HEK293T (cell line): ENCODE measurements at regions not wholly inside any gene's neighbourhood (a gene's known extent, or its start where the extent isn't known, plus 50 kb on each side); places are given as distances from the start of the nearest gene placed in this dataset.
"Not testable (repeated sequence)": the region's sequence is repeated elsewhere in the genome, so short reads cannot be mapped to it uniquely, and the experiment has no call there.

Experiments
- ARNT ChIP-seq: fragments of 450-650 bp; IDR thresholded peaks from 2 replicates; pipeline ENCODE4 v1.6.1; 2017; ENCODE audit warnings: mild to moderate bottlenecking
- BHLHE40 ChIP-seq: fragments of 450-650 bp; IDR thresholded peaks from 2 replicates; pipeline ENCODE4 v1.6.1; 2016; ENCODE audit warnings: mild to moderate bottlenecking, moderate library complexity, borderline replicate concordance
- ELF4 ChIP-seq: fragments of 450-650 bp; IDR thresholded peaks from 2 replicates; pipeline ENCODE4 v1.6.1; 2017; ENCODE audit warnings: antibody characterized with exemption
- FOXA1 ChIP-seq: fragments of 450-650 bp; IDR thresholded peaks from 2 replicates; pipeline ENCODE4 v1.6.1; 2016; ENCODE audit warnings: mild to moderate bottlenecking
- LEF1 ChIP-seq: fragments of 450-650 bp; IDR thresholded peaks from 2 replicates; pipeline ENCODE4 v1.6.1; 2017; ENCODE audit warnings: mild to moderate bottlenecking, borderline replicate concordance
- NFRKB ChIP-seq: fragments of 450-650 bp; IDR thresholded peaks from 2 replicates; pipeline ENCODE4 v1.6.1; 2016; ENCODE audit warnings: mild to moderate bottlenecking, moderate library complexity
- SP1 ChIP-seq: fragments of 450-650 bp; IDR thresholded peaks from 2 replicates; pipeline ENCODE4 v1.6.1; 2017
- SUZ12 ChIP-seq: fragments of 450-650 bp; IDR thresholded peaks from 2 replicates; pipeline ENCODE4 v1.6.1; 2016; ENCODE audit warnings: mild to moderate bottlenecking
- TARDBP ChIP-seq: fragments of 450-650 bp; IDR thresholded peaks from 2 replicates; pipeline ENCODE4 v1.6.1; 2016
- ZNF384 ChIP-seq: fragments of 450-650 bp; IDR thresholded peaks from 2 replicates; pipeline ENCODE4 v1.6.1; 2016
- TF ChIP-seq, protein P1 (sequence below): fragments of 450-650 bp; IDR thresholded peaks from 2 replicates; pipeline ENCODE4 v1.6.1; 2016

DNA sequence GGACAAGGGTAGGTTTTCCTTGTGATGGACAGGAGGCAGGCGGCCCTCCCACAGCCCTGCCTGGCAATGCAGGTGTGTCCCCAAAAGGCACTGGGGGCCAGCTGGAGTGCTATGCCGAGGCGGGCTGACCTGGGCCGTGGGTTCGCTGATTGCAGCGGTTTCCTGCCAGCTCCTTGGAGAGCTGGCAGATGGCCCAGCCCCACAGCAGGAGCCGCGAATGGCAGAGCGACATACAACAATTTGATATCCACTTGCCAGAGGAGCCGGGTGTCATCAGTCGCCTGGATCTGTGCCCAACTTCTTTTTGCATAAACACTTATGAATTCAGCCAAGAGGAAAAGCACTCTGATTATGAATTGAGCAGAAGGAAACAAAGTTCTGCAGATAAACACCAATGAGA, 210.8 kb upstream of the FRG2C start:
- TF ChIP-seq LEF1, ZNF384, SP1, NFRKB, TARDBP, SUZ12, ELF4, ARNT, FOXA1, BHLHE40: not testable (repeated sequence)
- TF ChIP-seq, protein P1, sequence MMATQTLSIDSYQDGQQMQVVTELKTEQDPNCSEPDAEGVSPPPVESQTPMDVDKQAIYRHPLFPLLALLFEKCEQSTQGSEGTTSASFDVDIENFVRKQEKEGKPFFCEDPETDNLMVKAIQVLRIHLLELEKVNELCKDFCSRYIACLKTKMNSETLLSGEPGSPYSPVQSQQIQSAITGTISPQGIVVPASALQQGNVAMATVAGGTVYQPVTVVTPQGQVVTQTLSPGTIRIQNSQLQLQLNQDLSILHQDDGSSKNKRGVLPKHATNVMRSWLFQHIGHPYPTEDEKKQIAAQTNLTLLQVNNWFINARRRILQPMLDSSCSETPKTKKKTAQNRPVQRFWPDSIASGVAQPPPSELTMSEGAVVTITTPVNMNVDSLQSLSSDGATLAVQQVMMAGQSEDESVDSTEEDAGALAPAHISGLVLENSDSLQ: not testable (repeated sequence)
